Neural cell (in vitro differentiated cells): ENCODE measurements at regions not wholly inside any gene's neighbourhood (a gene's known extent, or its start where the extent isn't known, plus 50 kb on each side); places are given as distances from the start of the nearest gene placed in this dataset.

ENCODE experiments used
- H2AFZ ChIP-seq: fragments of 200-600, 300-800 bp; sonication (generic), shearing (Covaris generic); 2 replicates; pipeline ENCODE4 v1.6.0; 2014; ENCODE audit warnings: low read depth, mild to moderate bottlenecking, antibody characterized with exemption, low read length, moderate library complexity
- H3F3A ChIP-seq: fragments of 200-600 bp; shearing (Covaris generic); 2 replicates; pipeline ENCODE4 v1.6.1; 2016; ENCODE audit warnings: mild to moderate bottlenecking, moderate library complexity, mixed read lengths, antibody characterized with exemption, low read length; ENCODE audit not compliant: insufficient read depth, poor library complexity, severe bottlenecking
- H3K27ac ChIP-seq: fragments of 200-600, 300-800 bp; sonication (generic), shearing (Covaris generic); 2 replicates; pipeline ENCODE4 v1.5.1; 2014; ENCODE audit warnings: mild to moderate bottlenecking, low read length, moderate library complexity
- H3K27me3 ChIP-seq: fragments of 300-800, 200-600 bp; sonication (generic), shearing (Covaris generic); 2 replicates; pipeline ENCODE4 v1.6.0; 2014; ENCODE audit warnings: mild to moderate bottlenecking, low read depth, low read length, moderate library complexity; ENCODE audit not compliant: insufficient read depth
- H3K36me3 ChIP-seq: fragments of 300-800, 200-600 bp; sonication (generic), shearing (Covaris generic); 2 replicates; pipeline ENCODE4 v1.5.1; 2014; ENCODE audit warnings: mild to moderate bottlenecking, antibody characterized with exemption, low read length, moderate library complexity; ENCODE audit not compliant: insufficient read depth
- H3K4me2 ChIP-seq: fragments of 300-800, 200-600 bp; sonication (generic), shearing (Covaris generic); 2 replicates; pipeline ENCODE4 v1.6.0; 2014; ENCODE audit warnings: mild to moderate bottlenecking, low read length
- H3K4me3 ChIP-seq: fragments of 300-800, 200-600 bp; sonication (generic), shearing (Covaris generic); 2 replicates; pipeline ENCODE4 v1.5.1; 2014; ENCODE audit warnings: mild to moderate bottlenecking, low read length, moderate library complexity
- H3K79me2 ChIP-seq: fragments of 200-600 bp; shearing (Covaris generic); replicated peaks from 2 replicates; pipeline ENCODE4 v1.6.0; 2014; ENCODE audit warnings: mild to moderate bottlenecking, low read length, moderate library complexity; ENCODE audit not compliant: insufficient read depth
- H3K9ac ChIP-seq: fragments of 300-800, 200-600 bp; sonication (generic), shearing (Covaris generic); 2 replicates; pipeline ENCODE4 v1.6.1; 2016; ENCODE audit warnings: mild to moderate bottlenecking, low read length, mixed read lengths
- H3K9me2 ChIP-seq: fragments of 200-600 bp; shearing (Covaris generic); 2 replicates; pipeline ENCODE4 v1.6.1; 2016; ENCODE audit warnings: mild to moderate bottlenecking, low read length, mixed read lengths; ENCODE audit not compliant: insufficient read depth
- H3K9me3 ChIP-seq: fragments of 200-600, 300-800 bp; sonication (generic), shearing (Covaris generic); 2 replicates; pipeline ENCODE4 v1.6.1; 2016; ENCODE audit warnings: mild to moderate bottlenecking, mixed run types, low read length, moderate library complexity, mixed read lengths
- H4K20me1 ChIP-seq: fragments of 200-600 bp; shearing (Covaris generic); 2 replicates; pipeline ENCODE4 v1.6.1; 2016; ENCODE audit warnings: mild to moderate bottlenecking, mixed run types; ENCODE audit not compliant: insufficient read depth
- CTCF ChIP-seq: fragments of 450-650 bp; IDR thresholded peaks from 2 replicates; pipeline ENCODE4 v1.5.1; 2014; ENCODE audit warnings: antibody characterized with exemption, mild to moderate bottlenecking, moderate library complexity; ENCODE audit not compliant: poor library complexity, severe bottlenecking
- EP300 ChIP-seq: fragments of 450-650 bp; conservative IDR thresholded peaks from 2 replicates; pipeline ENCODE4 v1.6.1; 2014; ENCODE audit warnings: antibody characterized with exemption, mild to moderate bottlenecking, moderate library complexity; ENCODE audit not compliant: poor library complexity, severe bottlenecking
- EZH2 ChIP-seq: fragments of 200-600, 300-800 bp; shearing (Covaris generic), sonication (generic); IDR thresholded peaks from 2 replicates; pipeline ENCODE4 v1.6.1; 2014; ENCODE audit warnings: antibody characterized with exemption, low read length, borderline replicate concordance, mild to moderate bottlenecking; ENCODE audit not compliant: insufficient read depth, poor library complexity, severe bottlenecking
- MXI1 ChIP-seq: fragments of 450-650 bp; conservative IDR thresholded peaks from 2 replicates; pipeline ENCODE4 v1.6.1; 2014; ENCODE audit warnings: antibody characterized with exemption, mild to moderate bottlenecking; ENCODE audit not compliant: poor library complexity, severe bottlenecking
- POLR2AphosphoS5 ChIP-seq: IDR thresholded peaks from 2 replicates; pipeline ENCODE4 v1.6.1; 2012
- RAD21 ChIP-seq: fragments of 450-650 bp; conservative IDR thresholded peaks from 2 replicates; pipeline ENCODE4 v1.6.1; 2014; ENCODE audit warnings: antibody characterized with exemption, mild to moderate bottlenecking, moderate library complexity
- REST ChIP-seq: IDR thresholded peaks from 2 replicates; pipeline ENCODE4 v1.6.1; 2012; ENCODE audit warnings: borderline replicate concordance
- SMC3 ChIP-seq: fragments of 450-650 bp; conservative IDR thresholded peaks from 2 replicates; pipeline ENCODE4 v1.6.1; 2014; ENCODE audit warnings: antibody characterized with exemption, mild to moderate bottlenecking, moderate library complexity; ENCODE audit not compliant: poor library complexity
- TAF1 ChIP-seq: IDR thresholded peaks from 2 replicates; pipeline ENCODE4 v1.6.1; 2012; ENCODE audit warnings: low read depth

GRCh38 chr6:56865081-56865875 lies 89.6 kb upstream of the BEND6 start:
- Histone ChIP-seq H3K27me3 (no peaks in the 10 kb centered on the region), H3K4me2 (no peak overlapping the region), H3K9ac (no peak overlapping the region), H3K9me3 (no peaks in the 10 kb centered on the region), H3K9me2 (no peaks in the 10 kb centered on the region), H3F3A (no peaks in the 10 kb centered on the region), H4K20me1 (no peaks in the 10 kb centered on the region), H3K79me2 (no peaks in the 10 kb centered on the region), H2AFZ (no peak overlapping the region), H3K27ac (no peak overlapping the region), H3K36me3 (no peaks in the 10 kb centered on the region), H3K4me3 (no peak overlapping the region)
- TF ChIP-seq MXI1 (no peak), POLR2AphosphoS5 (no peak), EP300 (no peak), TAF1 (no peak), RAD21 (no peak), EZH2 (no peak), CTCF (no peak), REST (no peak), SMC3 (no peak)

DNA sequence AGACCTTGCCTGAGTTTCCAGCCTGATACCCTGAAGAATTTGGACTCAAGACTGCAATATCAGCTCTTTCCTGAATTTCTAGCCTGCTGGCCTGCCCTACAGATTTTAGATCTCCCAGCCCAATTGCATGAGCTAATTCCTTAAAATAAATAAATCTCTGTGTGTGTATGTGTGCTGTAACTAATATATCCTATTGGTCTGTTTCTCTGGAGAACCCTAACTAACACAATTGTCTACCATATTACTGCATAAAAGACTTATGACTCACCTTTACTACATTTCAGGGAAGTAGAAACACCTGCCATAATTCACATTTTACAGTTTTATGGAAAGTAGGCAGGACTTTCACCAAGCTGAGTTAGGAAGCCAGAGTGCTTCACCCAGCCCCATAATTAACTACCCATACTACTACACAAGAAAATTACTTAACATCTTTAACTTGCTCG lies 90.7 kb upstream of the BEND6 start:
- Histone ChIP-seq H3K79me2 (no peaks in the 10 kb centered on the region), H3F3A (no peaks in the 10 kb centered on the region), H3K9ac (no peak overlapping the region), H3K9me3 (no peaks in the 10 kb centered on the region), H3K36me3 (no peaks in the 10 kb centered on the region), H4K20me1 (no peaks in the 10 kb centered on the region), H2AFZ (no peak overlapping the region), H3K9me2 (no peaks in the 10 kb centered on the region), H3K27ac (no peak overlapping the region), H3K27me3 (no peaks in the 10 kb centered on the region), H3K4me3 (no peak overlapping the region), H3K4me2 (no peak overlapping the region)
- TF ChIP-seq EZH2: no peak
- TF ChIP-seq TAF1: no peak
